Omental fat pad (tissue), 3 donors: ENCODE measurements at regions not wholly inside any gene's neighbourhood (a gene's known extent, or its start where the extent isn't known, plus 50 kb on each side); places are given as distances from the start of the nearest gene placed in this dataset.
"Not testable (repeated sequence)": the region's sequence is repeated elsewhere in the genome, so short reads cannot be mapped to it uniquely, and the experiment has no call there.

Experiments
- ATAC-seq: fragments of 150-250 bp; one replicate; pipeline ENCODE4 v1.9.1; 2016; ENCODE audit warnings: mild to moderate bottlenecking, moderate library complexity; ENCODE audit not compliant: low FRiP score
- DNase-seq: peaks from one replicate; pipeline ENCODE4 v3.0.0-alpha.2; 2019; ENCODE audit warnings: low spot score
- CTCF ChIP-seq, 3 donors: fragments of 450-650 bp; IDR thresholded peaks; one replicate each; pipeline ENCODE4 v1.5.1; 2016 to 2017; ENCODE audit warnings: antibody characterized with exemption in 3 of 3, mild to moderate bottlenecking in 3 of 3, moderate library complexity in 2 of 3

- ATAC-seq (no peak), DNase-seq (no peak)
- TF ChIP-seq CTCF (IDR thresholded peaks at IDR 0.05) = no peak
These were observed 358.4 kb upstream of the RPS23 start for GRCh38 chr5:82636591-82636990.

- no peak for DNase-seq
- no peak for ATAC-seq
- no peak for TF ChIP-seq CTCF (IDR thresholded peaks at IDR 0.05)
These were observed 357.6 kb upstream of the RPS23 start for GRCh38 chr5:82635561-82636288.

- TF ChIP-seq CTCF (IDR thresholded peaks at IDR 0.05) = no peak
- ATAC-seq (no peak), DNase-seq (no peak)
These were observed 350.3 kb upstream of the RPS23 start for GRCh38 chr5:82628364-82628910.

- ATAC-seq, DNase-seq: not testable (repeated sequence)
These were observed 348.9 kb upstream of the RPS23 start for GRCh38 chr5:82626905-82627591.

- DNase-seq, ATAC-seq: not testable (repeated sequence)
These were observed 347.9 kb upstream of the RPS23 start for GRCh38 chr5:82626012-82626411.

GRCh38 chr5:82624062-82624461 lies 345.9 kb upstream of the RPS23 start:
- TF ChIP-seq CTCF (IDR thresholded peaks at IDR 0.05) = no peak
- DNase-seq = no peak

GRCh38 chr5:82622711-82623514 lies 344.8 kb upstream of the RPS23 start:
- ATAC-seq (no peak), DNase-seq (no peak)
- no peak for TF ChIP-seq CTCF (IDR thresholded peaks at IDR 0.05)

More at GRCh38 chr5:82624062-82624461, 345.9 kb upstream of the RPS23 start:
- ATAC-seq = no peak
